T47D (cell line): ENCODE measurements at regions not wholly inside any gene's neighbourhood (a gene's known extent, or its start where the extent isn't known, plus 50 kb on each side); places are given as distances from the start of the nearest gene placed in this dataset.
"Not testable (repeated sequence)": the region's sequence is repeated elsewhere in the genome, so short reads cannot be mapped to it uniquely, and the experiment has no call there.

ENCODE experiments used
- DNase-seq, 2 experiments: peaks; one replicate each; pipeline versions ENCODE4 v3.0.0 to v3.0.0-alpha.2; 2011 to 2012; ENCODE audit warnings: low read depth in 1 of 2, low spot score in 1 of 2
- JUND ChIP-seq: IDR thresholded peaks from 2 replicates; pipeline ENCODE4 v1.6.1; 2012; ENCODE audit warnings: low read depth
- in situ Hi-C: cut with HindIII; loops from 2 replicates; pipeline ENCODE4 v1.10.0; 2016; ENCODE audit warnings: low sequenced_read_pairs, low pct_unique_long_range_greater_than_20kb

GRCh38 chr10:21285207-21285606 is 240.3 kb downstream of the SKIDA1 start:
- no peak for DNase-seq
- no peak for TF ChIP-seq JUND
- in situ Hi-C loops: no loop called here

DNA sequence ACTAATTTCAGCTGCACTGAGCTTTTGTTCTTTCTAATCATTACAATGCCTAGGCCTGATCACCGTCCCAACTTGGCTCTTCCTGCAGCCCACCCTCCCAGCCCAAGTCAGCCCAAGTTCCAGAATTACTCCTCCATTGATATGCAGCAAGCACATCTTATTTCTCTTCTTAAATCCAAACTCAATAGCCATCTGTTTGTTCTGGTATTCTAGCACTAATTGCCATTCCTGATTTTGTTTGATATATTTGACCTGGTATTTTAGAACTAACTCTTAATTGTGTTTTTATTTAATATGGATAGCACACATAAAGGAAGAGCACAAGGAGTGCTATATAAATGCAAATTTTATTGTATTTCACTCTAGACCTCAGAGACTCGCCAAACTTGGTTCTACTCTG is 241.2 kb downstream of the SKIDA1 start:
- TF ChIP-seq JUND: no peak
- no peak for DNase-seq
- in situ Hi-C loops: no loop called here

GRCh38 chr10:21283053-21283452 is 242.4 kb downstream of the SKIDA1 start:
- DNase-seq, in situ Hi-C loops: not testable (repeated sequence)

GRCh38 chr10:21281765-21282484 is 243.6 kb downstream of the SKIDA1 start:
- peak in 1 of 2 experiments; percentile 11 for DNase-seq
- TF ChIP-seq JUND: no peak
- in situ Hi-C loops: no loop called here

GRCh38 chr10:21280971-21281572 is 244.4 kb downstream of the SKIDA1 start:
- DNase-seq: no peak
- in situ Hi-C loops: no loop called here
- TF ChIP-seq JUND: no peak

GRCh38 chr10:21280037-21280436 is 245.4 kb downstream of the SKIDA1 start:
- in situ Hi-C loops: no loop called here
- DNase-seq: no peak
- no peak for TF ChIP-seq JUND

- in situ Hi-C loops: no loop called here
- DNase-seq: no peak
- TF ChIP-seq JUND: no peak
Observed at GRCh38 chr10:21279217-21279575, 246.3 kb downstream of the SKIDA1 start.

DNA sequence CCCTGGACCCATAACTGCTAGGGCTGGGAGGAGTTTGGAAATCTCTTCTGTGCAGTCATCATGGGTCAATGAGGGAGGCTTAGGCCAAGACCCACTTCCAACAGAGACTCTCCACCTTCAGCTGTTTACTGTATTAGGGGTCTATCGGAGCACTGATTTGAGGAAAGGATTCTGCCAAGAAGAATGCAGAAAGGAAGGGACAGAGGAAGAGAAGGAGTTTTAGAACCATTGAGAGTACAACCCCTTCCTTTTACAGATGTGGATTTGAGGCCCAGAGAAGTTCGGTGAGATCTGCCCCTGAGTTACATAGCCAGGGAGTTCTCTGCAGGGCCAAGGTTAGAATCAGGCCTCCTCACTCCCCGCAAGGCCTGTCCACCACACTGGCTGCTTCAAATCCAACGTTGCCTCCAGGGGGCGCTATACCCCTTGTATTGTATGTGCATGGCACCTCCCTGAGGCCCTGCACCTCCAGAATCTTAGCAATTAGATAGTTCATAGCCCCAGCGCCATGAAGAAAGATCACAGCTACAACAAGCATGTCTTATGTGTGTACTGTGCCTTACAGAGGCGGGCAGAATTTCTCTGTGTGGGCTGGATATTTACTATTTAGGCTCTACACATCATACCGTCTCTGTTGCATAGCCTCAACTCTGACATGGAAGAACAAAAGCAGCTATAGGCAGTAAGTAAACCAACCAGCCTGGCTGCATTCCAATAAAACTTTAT is 246.8 kb downstream of the SKIDA1 start:
- TF ChIP-seq JUND: no peak
- peak; percentile 48 to 90 for DNase-seq
- in situ Hi-C loops: no loop called here

DNA sequence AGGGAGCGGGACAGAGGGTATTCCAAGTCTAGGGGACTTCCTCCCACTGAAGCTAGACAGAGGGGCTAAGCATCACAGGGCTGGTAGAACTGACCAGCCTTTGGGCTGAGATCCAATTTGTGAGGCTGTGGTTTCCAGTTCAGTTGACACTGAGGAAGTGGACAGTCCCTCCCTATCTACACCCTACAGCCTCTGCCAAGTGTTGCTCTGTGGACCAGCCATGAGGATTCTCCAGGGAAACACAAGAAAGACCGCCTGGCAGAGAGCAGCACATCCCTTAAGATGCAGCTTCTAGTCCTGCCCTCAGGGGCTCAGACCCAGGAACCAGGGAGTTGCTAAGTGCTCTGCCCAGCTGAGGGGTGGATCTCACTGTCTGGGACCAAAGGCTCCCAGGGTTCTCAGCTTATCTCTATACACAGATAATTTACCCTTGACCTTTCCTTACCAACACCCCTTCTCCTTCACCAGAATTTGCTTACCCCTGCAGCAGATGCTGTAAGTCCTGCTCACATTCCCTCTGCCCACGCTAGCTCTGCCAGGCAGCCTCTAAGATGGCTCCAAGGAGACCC is 252.0 kb downstream of the SKIDA1 start:
- no peak for TF ChIP-seq JUND
- DNase-seq: no peak
- in situ Hi-C loops: no loop called here

GRCh38 chr10:21272643-21273399 is 252.7 kb downstream of the SKIDA1 start:
- peak in 1 of 2 experiments; percentile 3 for DNase-seq
- TF ChIP-seq JUND: no peak
- in situ Hi-C loops: no loop called here

DNA sequence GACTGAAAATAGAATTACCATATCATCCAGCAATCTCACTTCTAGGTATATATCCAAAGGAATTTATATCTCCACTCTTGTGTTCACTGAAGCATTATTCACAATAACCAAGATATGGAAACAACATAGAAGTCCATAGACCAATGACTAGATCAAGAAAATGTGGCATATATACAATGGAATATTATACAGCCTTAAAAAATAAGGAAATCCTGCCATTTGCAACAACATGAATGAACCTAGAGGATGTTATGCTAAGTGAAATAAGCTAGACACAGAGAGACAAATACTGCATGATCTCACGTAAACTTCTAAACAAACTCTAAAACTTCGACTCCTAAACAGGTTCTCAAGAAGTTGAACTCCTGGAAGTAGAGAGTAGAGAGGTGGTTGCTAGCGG is 254.5 kb downstream of the SKIDA1 start:
- no peak for DNase-seq
- TF ChIP-seq JUND: no peak
- in situ Hi-C loops: no loop called here

DNA sequence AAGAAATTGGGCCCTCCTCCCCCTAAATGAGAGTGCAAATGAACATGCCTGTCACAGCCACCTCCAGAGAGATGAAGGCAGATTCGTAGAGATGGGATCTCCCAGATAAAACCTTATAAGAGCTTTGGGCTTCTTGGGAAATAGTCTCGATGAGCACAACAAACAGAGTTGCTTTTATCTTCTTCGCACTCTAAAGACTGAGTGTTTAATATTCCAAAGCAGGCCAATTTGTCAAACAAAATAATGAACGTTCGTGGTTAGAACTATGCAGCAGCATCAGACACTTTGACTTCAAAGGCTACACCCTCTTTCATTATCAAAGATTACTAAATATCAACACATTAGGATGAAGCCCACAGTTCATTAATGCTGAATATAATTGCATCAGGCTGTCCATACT is 256.2 kb downstream of the SKIDA1 start:
- in situ Hi-C loops: no loop called here
- no peak for TF ChIP-seq JUND
- DNase-seq: no peak
